SK-N-SH (cell line): ENCODE measurements at regions not wholly inside any gene's neighbourhood (a gene's known extent, or its start where the extent isn't known, plus 50 kb on each side); places are given as distances from the start of the nearest gene placed in this dataset.

ENCODE experiments used
- CTCF ChIA-PET: fragments of 300-600, 350-600 bp; formaldehyde crosslinking; extraction: SDS; loops from one replicate; lab custom pipeline; 2021; lab: Yijun Ruan, JAX
- POLR2A ChIA-PET: fragments of 350-600 bp; sonication (Branson Sonifier 250); formaldehyde crosslinking; extraction: SDS; loops from one replicate; lab custom pipeline; 2020; ENCODE audit warnings: antibody characterized with exemption, inconsistent platforms; lab: Yijun Ruan, JAX
- DNase-seq: peaks from one replicate; pipeline ENCODE4 v3.0.0; 2012
- H2AFZ ChIP-seq: fragments of 200-600 bp; sonication (generic); 2 replicates; pipeline ENCODE4 v1.8.1; 2016; ENCODE audit warnings: antibody characterized with exemption, mild to moderate bottlenecking, low read depth
- H3F3A ChIP-seq: fragments of 200-600 bp; sonication (generic); replicated peaks from 2 replicates; pipeline ENCODE3; 2016; ENCODE audit warnings: antibody characterized with exemption, mild to moderate bottlenecking; ENCODE audit not compliant: insufficient read depth
- H3K27ac ChIP-seq, 2 experiments: fragments of 200-500 bp in 1 of 2; fragments of 200-600 bp in 1 of 2; sonication (Bioruptor generic) in 1 of 2; sonication (generic), shearing (Covaris generic) in 1 of 2; 2 replicates each; pipeline versions ENCODE4 v1.5.1 to v1.6.1; 2014 to 2016; ENCODE audit warnings: low read depth in 2 of 2, inconsistent platforms in 1 of 2, low read length in 1 of 2, mild to moderate bottlenecking in 1 of 2, mixed read lengths in 1 of 2
- H3K27me3 ChIP-seq: fragments of 200-600 bp; sonication (generic), shearing (Covaris generic); 2 replicates; pipeline ENCODE4 v1.6.1; 2016; ENCODE audit warnings: mixed run types; ENCODE audit not compliant: insufficient read depth
- H3K36me3 ChIP-seq, 2 experiments: fragments of 200-500 bp in 1 of 2; fragments of 200-600 bp in 1 of 2; sonication (Bioruptor generic) in 1 of 2; sonication (generic) in 1 of 2; replicated peaks in 1 of 2; 2 replicates each; pipeline versions ENCODE3 to v1.5.1; 2014 to 2016; ENCODE audit warnings: low read length in 1 of 2, mild to moderate bottlenecking in 1 of 2; ENCODE audit not compliant: insufficient read depth in 2 of 2, control insufficient read depth in 1 of 2
- H3K4me1 ChIP-seq, 2 experiments: fragments of 200-500 bp in 1 of 2; fragments of 200-600 bp in 1 of 2; sonication (Bioruptor generic) in 1 of 2; sonication (generic), shearing (Covaris generic) in 1 of 2; 2 replicates each; pipeline versions ENCODE4 v1.5.1 to v1.6.1; 2014 to 2016; ENCODE audit warnings: low read depth in 1 of 2, low read length in 1 of 2, mixed run types in 1 of 2; ENCODE audit not compliant: insufficient read depth in 2 of 2, control insufficient read depth in 1 of 2
- H3K4me2 ChIP-seq: fragments of 200-600 bp; sonication (generic), shearing (Covaris generic); 2 replicates; pipeline ENCODE4 v1.6.1; 2017; ENCODE audit warnings: mixed run types
- H3K4me3 ChIP-seq, 2 experiments: fragments of 200-500 bp in 1 of 2; fragments of 200-600 bp in 1 of 2; sonication (Bioruptor generic) in 1 of 2; sonication (generic), shearing (Covaris generic) in 1 of 2; 2 replicates each; pipeline versions ENCODE4 v1.5.1 to v1.8.1; 2014 to 2016; ENCODE audit warnings: low read depth in 2 of 2, inconsistent platforms in 1 of 2, low read length in 1 of 2, mild to moderate bottlenecking in 1 of 2, mixed read lengths in 1 of 2, moderate library complexity in 1 of 2
- H3K79me2 ChIP-seq: fragments of 200-600 bp; sonication (generic); 2 replicates; pipeline ENCODE4 v1.8.1; 2017; ENCODE audit warnings: mild to moderate bottlenecking; ENCODE audit not compliant: insufficient read depth
- H3K9ac ChIP-seq: fragments of 200-600 bp; sonication (generic); 2 replicates; pipeline ENCODE4 v1.6.1; 2017; ENCODE audit warnings: mixed run types
- H3K9me2 ChIP-seq: fragments of 200-600 bp; sonication (generic); 2 replicates; pipeline ENCODE4 v1.6.1; 2017; ENCODE audit warnings: mixed run types
- H3K9me3 ChIP-seq: fragments of 200-600 bp; sonication (generic); 2 replicates; pipeline ENCODE4 v1.6.1; 2017; ENCODE audit warnings: mixed run types, mild to moderate bottlenecking, moderate library complexity
- H4K20me1 ChIP-seq: fragments of 200-600 bp; sonication (generic); 2 replicates; pipeline ENCODE4 v1.6.1; 2017; ENCODE audit warnings: mild to moderate bottlenecking, mixed run types; ENCODE audit not compliant: insufficient read depth
- ELF1 ChIP-seq: IDR thresholded peaks from 2 replicates; pipeline ENCODE4 v1.4.0; 2012
- EP300 ChIP-seq, 2 experiments: IDR thresholded peaks; 2 replicates each; pipeline versions ENCODE4 v1.4.0 to v1.6.1; 2012; ENCODE audit warnings: borderline replicate concordance in 1 of 2, low read depth in 1 of 2, low read length in 1 of 2
- FOXM1 ChIP-seq: IDR thresholded peaks from 2 replicates; pipeline ENCODE4 v1.4.0; 2012; ENCODE audit warnings: low read depth, mild to moderate bottlenecking
- JUND ChIP-seq: IDR thresholded peaks from 2 replicates; pipeline ENCODE4 v1.4.0; 2012
- MEF2A ChIP-seq: IDR thresholded peaks from 2 replicates; pipeline ENCODE4 v1.4.0; 2012; ENCODE audit warnings: low read depth, borderline replicate concordance
- MXI1 ChIP-seq: IDR thresholded peaks from 2 replicates; pipeline ENCODE4 v1.6.1; 2012; ENCODE audit warnings: mild to moderate bottlenecking, low read depth, low read length, improper control_type of control experiment
- NFIC ChIP-seq: IDR thresholded peaks from 2 replicates; pipeline ENCODE4 v1.4.0; 2012; ENCODE audit warnings: borderline replicate concordance
- NRF1 ChIP-seq: IDR thresholded peaks from 2 replicates; pipeline ENCODE4 v1.6.1; 2012; ENCODE audit warnings: low read depth, mild to moderate bottlenecking, low read length
- RAD21 ChIP-seq: IDR thresholded peaks from 2 replicates; pipeline ENCODE4 v1.6.1; 2012; ENCODE audit warnings: mild to moderate bottlenecking, low read length
- RCOR1 ChIP-seq: fragments of 150-350 bp; IDR thresholded peaks from 2 replicates; pipeline ENCODE4 v1.6.1; 2017; ENCODE audit warnings: antibody characterized with exemption, low read length
- RFX5 ChIP-seq: IDR thresholded peaks from 2 replicates; pipeline ENCODE4 v1.6.1; 2012; ENCODE audit warnings: mild to moderate bottlenecking, improper control_type of control experiment, low read length
- RXRA ChIP-seq: IDR thresholded peaks from 2 replicates; pipeline ENCODE4 v1.4.0; 2012; ENCODE audit warnings: low read depth, mild to moderate bottlenecking, borderline replicate concordance
- SIN3A ChIP-seq: IDR thresholded peaks from 2 replicates; pipeline ENCODE4 v1.6.1; 2012; ENCODE audit warnings: low read depth, mild to moderate bottlenecking, low read length, moderate library complexity, borderline replicate concordance
- TCF12 ChIP-seq: IDR thresholded peaks from 2 replicates; pipeline ENCODE4 v1.4.0; 2012
- WGBS: methylation state at CpG from one replicate; pipeline ENCODE4 v1.1.6; 2017; ENCODE audit warnings: low lambda C conversion rate; 5-methylcytosine and 5-hydroxymethylcytosine counted together
- TF ChIP-seq, protein P1 (sequence below): IDR thresholded peaks from 2 replicates; pipeline ENCODE4 v1.4.0; 2012; ENCODE audit warnings: low read depth, borderline replicate concordance

DNA sequence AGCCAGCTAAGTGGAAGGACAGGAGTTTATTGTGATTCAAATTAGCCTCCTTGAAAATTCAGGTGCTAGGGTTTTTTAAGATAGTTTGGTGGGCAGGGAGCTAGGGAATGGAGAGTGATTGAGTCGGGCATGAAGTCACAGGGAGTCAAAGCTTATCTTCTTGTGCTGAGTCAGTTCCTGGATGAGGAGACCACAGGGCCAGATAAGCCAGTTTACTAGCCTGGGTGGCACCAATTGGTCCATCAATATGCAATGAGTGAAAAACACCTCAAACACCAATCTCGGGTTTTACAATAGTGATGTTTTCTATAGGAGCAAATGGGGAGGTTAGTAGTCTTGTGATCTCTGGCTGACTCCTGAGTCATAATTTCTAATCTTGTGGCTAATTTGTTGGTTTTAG, 165.1 kb downstream of the ABCC12 start:
- H3K9ac ChIP-seq, result no peak overlapping the region
- H3K4me2 ChIP-seq, result no peak overlapping the region
- ChIA-PET POLR2A (no interaction called here), CTCF (interaction anchor here (1.4 kb wide), 2 partner anchors 15 to 127 kb away, joined by 3 to 4 read pairs; no protein-coding TSS in a partner anchor)
- no peak overlapping the region for H3K27ac ChIP-seq
- no peaks in the 10 kb centered on the region for H3K79me2 ChIP-seq
- 28% methylated on average over 2 of the region's 2 CpGs for WGBS
- H2AFZ ChIP-seq, result no peak overlapping the region
- TF ChIP-seq TCF12, result no peak
- TF ChIP-seq, protein P1, sequence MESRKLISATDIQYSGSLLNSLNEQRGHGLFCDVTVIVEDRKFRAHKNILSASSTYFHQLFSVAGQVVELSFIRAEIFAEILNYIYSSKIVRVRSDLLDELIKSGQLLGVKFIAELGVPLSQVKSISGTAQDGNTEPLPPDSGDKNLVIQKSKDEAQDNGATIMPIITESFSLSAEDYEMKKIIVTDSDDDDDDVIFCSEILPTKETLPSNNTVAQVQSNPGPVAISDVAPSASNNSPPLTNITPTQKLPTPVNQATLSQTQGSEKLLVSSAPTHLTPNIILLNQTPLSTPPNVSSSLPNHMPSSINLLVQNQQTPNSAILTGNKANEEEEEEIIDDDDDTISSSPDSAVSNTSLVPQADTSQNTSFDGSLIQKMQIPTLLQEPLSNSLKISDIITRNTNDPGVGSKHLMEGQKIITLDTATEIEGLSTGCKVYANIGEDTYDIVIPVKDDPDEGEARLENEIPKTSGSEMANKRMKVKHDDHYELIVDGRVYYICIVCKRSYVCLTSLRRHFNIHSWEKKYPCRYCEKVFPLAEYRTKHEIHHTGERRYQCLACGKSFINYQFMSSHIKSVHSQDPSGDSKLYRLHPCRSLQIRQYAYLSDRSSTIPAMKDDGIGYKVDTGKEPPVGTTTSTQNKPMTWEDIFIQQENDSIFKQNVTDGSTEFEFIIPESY, result no peak
- TF ChIP-seq NRF1, result no peak
- TF ChIP-seq JUND, result no peak
- no peak for TF ChIP-seq ELF1
- no peak for TF ChIP-seq SIN3A
- no peak for TF ChIP-seq MXI1
- TF ChIP-seq RXRA, result no peak
- no peak for TF ChIP-seq FOXM1
- no peak for TF ChIP-seq NFIC
- no peak for TF ChIP-seq RCOR1
- DNase-seq, result no peak
- no peak overlapping the region for H3K4me3 ChIP-seq
- no peaks in the 10 kb centered on the region for H3F3A ChIP-seq
- H4K20me1 ChIP-seq, result no peaks in the 10 kb centered on the region
- no peaks in the 10 kb centered on the region for H3K9me2 ChIP-seq
- no peaks in the 10 kb centered on the region for H3K4me1 ChIP-seq
- no peaks in the 10 kb centered on the region for H3K9me3 ChIP-seq
- no peaks in the 10 kb centered on the region for H3K27me3 ChIP-seq
- no peaks in the 10 kb centered on the region for H3K36me3 ChIP-seq

DNA sequence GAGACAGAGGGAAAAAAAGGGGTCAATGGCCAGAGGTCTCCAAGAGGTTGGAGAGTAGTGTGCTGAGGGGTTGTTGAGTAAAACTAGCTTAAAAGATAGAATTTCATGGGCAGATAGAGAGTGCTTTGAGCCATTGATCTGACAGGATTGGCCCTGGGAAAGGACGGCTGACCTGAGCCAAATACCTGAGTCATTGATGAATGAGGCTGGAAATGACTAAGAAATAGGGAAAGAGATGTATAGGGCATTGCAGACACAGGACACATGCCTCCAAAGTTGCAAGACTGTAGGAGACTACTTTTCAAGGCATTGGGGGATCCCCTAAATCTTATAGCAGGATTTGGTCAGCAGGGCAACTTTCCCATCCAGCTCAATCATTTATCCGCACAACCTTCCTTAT, 168.7 kb downstream of the ABCC12 start:
- Histone ChIP-seq H3K27ac (no peak overlapping the region), H3K9me3 (no peaks in the 10 kb centered on the region), H3K4me1 (no peaks in the 10 kb centered on the region), H3F3A (no peaks in the 10 kb centered on the region), H3K9ac (no peak overlapping the region), H3K9me2 (no peaks in the 10 kb centered on the region), H2AFZ (no peak overlapping the region), H3K4me3 (no peak overlapping the region), H3K4me2 (no peak overlapping the region), H3K36me3 (no peaks in the 10 kb centered on the region), H3K79me2 (no peaks in the 10 kb centered on the region), H4K20me1 (no peaks in the 10 kb centered on the region), H3K27me3 (no peaks in the 10 kb centered on the region)
- 35% methylated on average over 2 of the region's 2 CpGs for WGBS
- TF ChIP-seq ELF1 (no peak), RXRA (no peak), EP300 (IDR thresholded peaks at IDR 0.05; ENCODE audit: borderline replicate concordance in 1 of 2, low read depth in 1 of 2, low read length in 1 of 2) (no peak), RFX5 (no peak), NFIC (no peak), RCOR1 (no peak), RAD21 (no peak), MEF2A (no peak)
- ChIA-PET POLR2A (no interaction called here), CTCF (interaction anchor here (1.2 to 1.5 kb wide), 2 partner anchors 17 to 25 kb away, joined by 3 read pairs; no protein-coding TSS in a partner anchor)
- DNase-seq, result no peak
